DND-41 (cell line): ENCODE measurements at regions not wholly inside any gene's neighbourhood (a gene's known extent, or its start where the extent isn't known, plus 50 kb on each side); places are given as distances from the start of the nearest gene placed in this dataset.

ENCODE experiments used
- EZH2 ChIP-seq: IDR thresholded peaks from 3 replicates; pipeline ENCODE4 v1.6.1; 2012; ENCODE audit warnings: borderline replicate concordance, low read depth, mild to moderate bottlenecking, moderate library complexity, low read length, inconsistent platforms; ENCODE audit not compliant: severe bottlenecking
- TF ChIP-seq, protein P1 (sequence below): IDR thresholded peaks from 2 replicates; pipeline ENCODE4 v1.5.1; 2012; ENCODE audit warnings: borderline replicate concordance, low read length, moderate library complexity, mild to moderate bottlenecking; ENCODE audit not compliant: poor library complexity, severe bottlenecking; ENCODE audit errors: extremely low read depth

DNA sequence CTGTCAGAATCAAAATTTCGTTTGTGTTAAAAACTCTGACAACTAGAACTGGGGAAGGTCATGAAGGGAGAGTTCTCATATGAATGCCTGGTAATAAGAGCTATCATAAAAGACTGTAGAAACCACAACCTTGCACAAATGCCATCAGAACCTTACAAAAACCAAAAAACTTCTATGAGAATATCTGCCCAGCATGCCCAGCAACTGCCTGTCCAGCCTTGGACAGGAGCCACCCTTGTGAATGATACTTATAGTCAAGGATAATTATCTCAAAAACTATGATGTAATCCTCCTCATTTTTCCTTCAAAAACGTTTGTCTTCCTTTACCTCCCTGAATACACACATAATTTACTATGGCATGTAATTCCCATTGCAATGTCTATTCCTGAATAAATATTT, 53.4 kb upstream of the C1orf185 start:
- no peak for TF ChIP-seq EZH2
- TF ChIP-seq, protein P1, sequence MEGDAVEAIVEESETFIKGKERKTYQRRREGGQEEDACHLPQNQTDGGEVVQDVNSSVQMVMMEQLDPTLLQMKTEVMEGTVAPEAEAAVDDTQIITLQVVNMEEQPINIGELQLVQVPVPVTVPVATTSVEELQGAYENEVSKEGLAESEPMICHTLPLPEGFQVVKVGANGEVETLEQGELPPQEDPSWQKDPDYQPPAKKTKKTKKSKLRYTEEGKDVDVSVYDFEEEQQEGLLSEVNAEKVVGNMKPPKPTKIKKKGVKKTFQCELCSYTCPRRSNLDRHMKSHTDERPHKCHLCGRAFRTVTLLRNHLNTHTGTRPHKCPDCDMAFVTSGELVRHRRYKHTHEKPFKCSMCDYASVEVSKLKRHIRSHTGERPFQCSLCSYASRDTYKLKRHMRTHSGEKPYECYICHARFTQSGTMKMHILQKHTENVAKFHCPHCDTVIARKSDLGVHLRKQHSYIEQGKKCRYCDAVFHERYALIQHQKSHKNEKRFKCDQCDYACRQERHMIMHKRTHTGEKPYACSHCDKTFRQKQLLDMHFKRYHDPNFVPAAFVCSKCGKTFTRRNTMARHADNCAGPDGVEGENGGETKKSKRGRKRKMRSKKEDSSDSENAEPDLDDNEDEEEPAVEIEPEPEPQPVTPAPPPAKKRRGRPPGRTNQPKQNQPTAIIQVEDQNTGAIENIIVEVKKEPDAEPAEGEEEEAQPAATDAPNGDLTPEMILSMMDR, result no peak
